SK-N-SH (cell line): ENCODE measurements at regions not wholly inside any gene's neighbourhood (a gene's known extent, or its start where the extent isn't known, plus 50 kb on each side); places are given as distances from the start of the nearest gene placed in this dataset.

Experiments used
- CTCF ChIP-seq: fragments of 200-600 bp; sonication (generic); IDR thresholded peaks from 2 replicates; pipeline ENCODE4 v1.6.1; 2017; ENCODE audit warnings: antibody characterized with exemption, mild to moderate bottlenecking, moderate library complexity
- JUND ChIP-seq: IDR thresholded peaks from 2 replicates; pipeline ENCODE4 v1.4.0; 2012
- NRF1 ChIP-seq: IDR thresholded peaks from 2 replicates; pipeline ENCODE4 v1.6.1; 2012; ENCODE audit warnings: low read depth, mild to moderate bottlenecking, low read length
- RFX5 ChIP-seq: IDR thresholded peaks from 2 replicates; pipeline ENCODE4 v1.6.1; 2012; ENCODE audit warnings: mild to moderate bottlenecking, improper control_type of control experiment, low read length
- SIN3A ChIP-seq: IDR thresholded peaks from 2 replicates; pipeline ENCODE4 v1.6.1; 2012; ENCODE audit warnings: low read depth, mild to moderate bottlenecking, low read length, moderate library complexity, borderline replicate concordance
- SMC3 ChIP-seq: IDR thresholded peaks from 2 replicates; pipeline ENCODE4 v1.6.1; 2012; ENCODE audit warnings: low read depth, low read length, improper control_type of control experiment
- TAF1 ChIP-seq: IDR thresholded peaks from 2 replicates; pipeline ENCODE4 v1.6.1; 2012; ENCODE audit warnings: low read depth, mild to moderate bottlenecking, low read length, moderate library complexity, borderline replicate concordance
- TF ChIP-seq, protein P1 (sequence below): IDR thresholded peaks from 2 replicates; pipeline ENCODE4 v1.4.0; 2012; ENCODE audit warnings: low read depth

GRCh38 chr21:27057997-27058396 lies 91.1 kb upstream of the ADAMTS5 start:
- TF ChIP-seq CTCF = no peak
- TF ChIP-seq TAF1 = no peak
- TF ChIP-seq RFX5 = no peak
- no peak for TF ChIP-seq JUND
- no peak for TF ChIP-seq NRF1
- TF ChIP-seq, protein P1, sequence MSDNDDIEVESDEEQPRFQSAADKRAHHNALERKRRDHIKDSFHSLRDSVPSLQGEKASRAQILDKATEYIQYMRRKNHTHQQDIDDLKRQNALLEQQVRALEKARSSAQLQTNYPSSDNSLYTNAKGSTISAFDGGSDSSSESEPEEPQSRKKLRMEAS = no peak
- no peak for TF ChIP-seq SMC3
- TF ChIP-seq SIN3A = no peak
